ENCODE measurements at regions not wholly inside any gene's neighbourhood (a gene's known extent, or its start where the extent isn't known, plus 50 kb on each side); places are given as distances from the start of the nearest gene placed in this dataset.

GRCh38 chr10:90984898-90985297 is 64.0 kb upstream of the ANKRD1 start:
- TF ChIP-seq REST (IDR thresholded peaks at IDR 0.05; ENCODE audit: insufficient read depth in 1 of 2, low read depth in 2 of 2, low read length in 2 of 2) (no peak), POLR2AphosphoS5 (IDR thresholded peaks at IDR 0.05; ENCODE audit: low read depth, low read length) (no peak), FOXP2 (optimal IDR thresholded peaks at IDR 0.05; ENCODE audit: borderline replicate concordance, extremely low read depth, extremely low read length, insufficient read depth) (no peak), TAF1 (IDR thresholded peaks at IDR 0.05; ENCODE audit: borderline replicate concordance, insufficient read depth, low read length) (no peak), SIN3A (IDR thresholded peaks at IDR 0.05; ENCODE audit: borderline replicate concordance, insufficient read depth, low read length) (no peak)

GRCh38 chr10:90985321-90985933 is 64.5 kb upstream of the ANKRD1 start:
- no peak for TF ChIP-seq REST (IDR thresholded peaks at IDR 0.05; ENCODE audit: insufficient read depth in 1 of 2, low read depth in 2 of 2, low read length in 2 of 2)
- TF ChIP-seq SIN3A (IDR thresholded peaks at IDR 0.05; ENCODE audit: borderline replicate concordance, insufficient read depth, low read length), result no peak
- TF ChIP-seq FOXP2 (optimal IDR thresholded peaks at IDR 0.05; ENCODE audit: borderline replicate concordance, extremely low read depth, extremely low read length, insufficient read depth), result no peak
- TF ChIP-seq TAF1 (IDR thresholded peaks at IDR 0.05; ENCODE audit: borderline replicate concordance, insufficient read depth, low read length), result no peak
- TF ChIP-seq POLR2AphosphoS5 (IDR thresholded peaks at IDR 0.05; ENCODE audit: low read depth, low read length), result no peak

- TF ChIP-seq FOXP2 (optimal IDR thresholded peaks at IDR 0.05; ENCODE audit: borderline replicate concordance, extremely low read depth, extremely low read length, insufficient read depth) (no peak), SIN3A (IDR thresholded peaks at IDR 0.05; ENCODE audit: borderline replicate concordance, insufficient read depth, low read length) (no peak), REST (IDR thresholded peaks at IDR 0.05; ENCODE audit: insufficient read depth in 1 of 2, low read depth in 2 of 2, low read length in 2 of 2) (no peak), TAF1 (IDR thresholded peaks at IDR 0.05; ENCODE audit: borderline replicate concordance, insufficient read depth, low read length) (no peak), POLR2AphosphoS5 (IDR thresholded peaks at IDR 0.05; ENCODE audit: low read depth, low read length) (no peak)
Measured at GRCh38 chr10:90986136-90986760, 65.4 kb upstream of the ANKRD1 start.

GRCh38 chr10:90986870-90987269 is 66.0 kb upstream of the ANKRD1 start:
- TF ChIP-seq POLR2AphosphoS5 (IDR thresholded peaks at IDR 0.05; ENCODE audit: low read depth, low read length) (no peak), SIN3A (IDR thresholded peaks at IDR 0.05; ENCODE audit: borderline replicate concordance, insufficient read depth, low read length) (no peak), FOXP2 (optimal IDR thresholded peaks at IDR 0.05; ENCODE audit: borderline replicate concordance, extremely low read depth, extremely low read length, insufficient read depth) (no peak), TAF1 (IDR thresholded peaks at IDR 0.05; ENCODE audit: borderline replicate concordance, insufficient read depth, low read length) (no peak), REST (IDR thresholded peaks at IDR 0.05; ENCODE audit: insufficient read depth in 1 of 2, low read depth in 2 of 2, low read length in 2 of 2) (no peak)
